Activated CD4-positive, alpha-beta memory T cell treated with anti-CD3 and anti-CD28 coated beads for 36 hours (primary cell): ENCODE measurements at regions not wholly inside any gene's neighbourhood (a gene's known extent, or its start where the extent isn't known, plus 50 kb on each side); places are given as distances from the start of the nearest gene placed in this dataset.

ENCODE experiments used
- CTCF ChIA-PET: fragments of 350-600 bp; sonication (Branson Sonifier 250); formaldehyde crosslinking; loops from one replicate; lab custom pipeline; 2021; ENCODE audit warnings: antibody characterized with exemption, inconsistent platforms; lab: Charles Lee
- POLR2A ChIA-PET: fragments of 350-600 bp; sonication (Branson Sonifier 250); formaldehyde crosslinking; loops from one replicate; lab custom pipeline; 2021; ENCODE audit warnings: antibody characterized with exemption; lab: Charles Lee
- DNase-seq: peaks from one replicate; pipeline ENCODE4 v3.0.0-alpha.2; 2020
- H3K27ac Mint-ChIP-seq: one replicate; pipeline ENCODE4 v1.8.0; 2021; ENCODE audit warnings: mixed read lengths
- H3K27me3 Mint-ChIP-seq: one replicate; pipeline ENCODE4 v1.8.0; 2021; ENCODE audit warnings: mixed read lengths
- H3K36me3 Mint-ChIP-seq: one replicate; pipeline ENCODE4 v1.8.0; 2021; ENCODE audit warnings: mixed read lengths
- H3K4me1 Mint-ChIP-seq: one replicate; pipeline ENCODE4 v1.8.0; 2021; ENCODE audit warnings: low read depth, mixed read lengths
- H3K4me3 Mint-ChIP-seq: one replicate; pipeline ENCODE4 v1.8.0; 2021; ENCODE audit warnings: mild to moderate bottlenecking, mixed read lengths
- H3K9me3 Mint-ChIP-seq: one replicate; pipeline ENCODE4 v1.8.0; 2021; ENCODE audit warnings: mixed read lengths
- intact Hi-C: fragments of 100-400 bp; cut with micrococcal nuclease; formaldehyde crosslinking; loops from one replicate; pipeline ENCODE4 v1.15.1; 2023

DNA sequence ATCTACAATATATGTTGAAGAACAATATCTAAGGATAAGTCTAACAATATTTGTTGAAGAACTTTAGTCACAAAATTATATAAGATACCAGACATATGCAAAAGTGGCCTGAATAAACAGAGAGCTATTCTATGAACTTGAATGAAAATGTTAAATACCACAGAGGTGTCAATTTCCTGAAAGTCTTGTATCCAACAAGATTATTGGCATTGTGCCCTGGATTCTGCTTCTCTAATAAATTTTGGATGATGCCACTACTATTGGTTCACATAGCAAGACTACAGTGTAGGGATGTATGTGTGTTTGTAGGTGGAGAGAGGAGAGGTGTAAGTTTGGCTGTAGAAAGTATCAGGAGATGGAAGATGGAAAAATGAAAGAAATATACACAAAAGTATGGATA lies 731.8 kb upstream of the RGMB start:
- H3K9me3 Mint-ChIP-seq: no peaks in the 10 kb centered on the region
- ChIA-PET CTCF (no interaction called here), POLR2A (no interaction called here)
- no peaks in the 10 kb centered on the region for H3K27me3 Mint-ChIP-seq
- no peak overlapping the region for H3K27ac Mint-ChIP-seq
- H3K4me3 Mint-ChIP-seq: no peak overlapping the region
- DNase-seq: no peak
- H3K36me3 Mint-ChIP-seq: no peaks in the 10 kb centered on the region
- intact Hi-C loops: no loop called here
- no peaks in the 10 kb centered on the region for H3K4me1 Mint-ChIP-seq

DNA sequence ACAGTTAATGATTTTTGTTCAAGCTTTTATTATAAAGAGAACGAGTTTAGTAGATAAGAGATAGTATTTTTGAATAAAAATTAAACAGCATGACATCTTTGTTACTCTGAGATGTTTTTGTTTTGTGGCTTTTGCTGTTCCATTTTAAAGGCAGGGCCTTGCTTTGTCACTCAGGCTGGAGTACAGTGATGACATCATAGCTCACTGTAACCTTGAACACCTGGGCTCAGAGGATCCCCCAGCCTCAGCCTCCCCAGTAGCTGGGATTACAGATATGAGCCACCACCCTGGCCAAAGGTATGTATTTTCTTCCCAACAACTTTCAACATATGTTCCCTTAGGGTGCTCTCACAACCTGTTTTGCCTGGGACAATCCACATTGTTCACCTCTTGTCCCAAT lies 730.9 kb upstream of the RGMB start:
- DNase-seq: no peak
- Mint-ChIP-seq H3K4me1 (no peaks in the 10 kb centered on the region), H3K9me3 (no peaks in the 10 kb centered on the region), H3K27me3 (no peaks in the 10 kb centered on the region), H3K27ac (no peak overlapping the region), H3K4me3 (no peak overlapping the region), H3K36me3 (no peaks in the 10 kb centered on the region)
- ChIA-PET POLR2A (no interaction called here), CTCF (no interaction called here)
- intact Hi-C loops: no loop called here

GRCh38 chr5:98042961-98043360 lies 730.5 kb upstream of the RGMB start:
- H3K27me3 Mint-ChIP-seq: no peaks in the 10 kb centered on the region
- POLR2A ChIA-PET: no interaction called here
- H3K36me3 Mint-ChIP-seq: no peaks in the 10 kb centered on the region
- intact Hi-C loops: no loop called here
- no peak overlapping the region for H3K4me3 Mint-ChIP-seq
- CTCF ChIA-PET: no interaction called here
- no peak for DNase-seq
- H3K27ac Mint-ChIP-seq: no peak overlapping the region
- no peaks in the 10 kb centered on the region for H3K9me3 Mint-ChIP-seq
- H3K4me1 Mint-ChIP-seq: no peaks in the 10 kb centered on the region

DNA sequence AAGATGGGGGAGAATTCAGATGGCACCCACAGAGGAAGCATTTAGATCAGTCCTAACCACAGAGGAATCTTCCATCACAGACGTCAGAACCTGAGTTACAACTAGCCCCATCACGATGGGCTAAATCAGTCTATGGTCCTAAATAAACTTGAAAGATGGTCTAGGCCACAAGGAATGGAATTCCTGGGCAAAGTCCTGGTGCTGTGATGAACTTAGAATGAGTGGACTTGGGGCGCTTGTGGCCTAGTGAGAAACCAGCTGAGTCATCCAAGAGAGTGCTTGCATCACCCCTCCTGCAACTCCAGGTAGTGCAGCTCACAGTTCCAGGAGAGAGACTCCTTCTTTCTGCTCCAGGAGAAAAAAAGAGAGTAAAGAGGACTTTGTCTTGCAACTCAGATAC lies 722.9 kb upstream of the RGMB start:
- no peak for DNase-seq
- CTCF ChIA-PET: no interaction called here
- H3K9me3 Mint-ChIP-seq: no peaks in the 10 kb centered on the region
- no peak overlapping the region for H3K27ac Mint-ChIP-seq
- POLR2A ChIA-PET: no interaction called here
- H3K27me3 Mint-ChIP-seq: no peaks in the 10 kb centered on the region
- H3K4me3 Mint-ChIP-seq: no peak overlapping the region
- H3K4me1 Mint-ChIP-seq: no peaks in the 10 kb centered on the region
- intact Hi-C loops: no loop called here
- H3K36me3 Mint-ChIP-seq: no peaks in the 10 kb centered on the region

- no peak overlapping the region for H3K4me3 Mint-ChIP-seq
- ChIA-PET POLR2A (no interaction called here), CTCF (no interaction called here)
- no peaks in the 10 kb centered on the region for H3K9me3 Mint-ChIP-seq
- intact Hi-C loops: no loop called here
- H3K4me1 Mint-ChIP-seq: no peaks in the 10 kb centered on the region
- H3K36me3 Mint-ChIP-seq: no peaks in the 10 kb centered on the region
- H3K27ac Mint-ChIP-seq: no peak overlapping the region
- no peaks in the 10 kb centered on the region for H3K27me3 Mint-ChIP-seq
- no peak for DNase-seq
Measured at GRCh38 chr5:98053170-98053569, 720.3 kb upstream of the RGMB start.

GRCh38 chr5:98060148-98060547 lies 713.3 kb upstream of the RGMB start:
- H3K36me3 Mint-ChIP-seq: no peaks in the 10 kb centered on the region
- DNase-seq: no peak
- H3K4me1 Mint-ChIP-seq: no peaks in the 10 kb centered on the region
- no peaks in the 10 kb centered on the region for H3K9me3 Mint-ChIP-seq
- H3K4me3 Mint-ChIP-seq: no peak overlapping the region
- intact Hi-C loops: no loop called here
- CTCF ChIA-PET: no interaction called here
- H3K27me3 Mint-ChIP-seq: no peaks in the 10 kb centered on the region
- no peak overlapping the region for H3K27ac Mint-ChIP-seq
- POLR2A ChIA-PET: no interaction called here

DNA sequence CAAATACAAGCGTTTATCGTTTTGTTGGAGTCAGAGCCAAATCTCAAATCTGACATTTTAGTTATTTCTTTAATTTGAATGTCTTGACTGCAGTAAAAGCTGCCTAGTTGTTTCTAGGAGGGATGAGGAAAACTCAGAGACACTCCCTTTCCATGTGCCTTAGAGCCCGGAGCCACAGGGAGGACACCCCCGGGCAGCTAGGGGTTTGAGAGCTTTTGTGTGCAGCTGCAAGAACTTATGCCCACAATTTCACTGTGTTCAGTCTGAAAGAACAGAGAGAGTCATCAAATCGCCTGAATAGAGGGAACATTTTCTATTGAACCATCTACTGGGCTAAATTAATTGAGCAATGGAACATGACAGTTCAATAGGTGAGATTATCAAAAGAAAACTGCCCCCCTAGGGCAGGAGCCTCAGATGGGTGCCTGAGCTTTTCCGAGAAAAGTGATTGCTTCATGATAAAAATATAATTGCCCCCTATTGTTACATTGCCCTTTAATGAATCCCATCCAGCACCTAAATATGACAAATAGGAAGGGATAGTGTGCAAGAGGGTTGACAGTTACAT lies 709.3 kb upstream of the RGMB start:
- H3K9me3 Mint-ChIP-seq: no peaks in the 10 kb centered on the region
- H3K4me3 Mint-ChIP-seq: no peak overlapping the region
- POLR2A ChIA-PET: no interaction called here

GRCh38 chr5:98065261-98065909 lies 708.1 kb upstream of the RGMB start:
- Mint-ChIP-seq H3K27ac (no peak overlapping the region), H3K4me3 (no peak overlapping the region), H3K4me1 (peaks cover 6% of the 10 kb centered on the region), H3K36me3 (no peaks in the 10 kb centered on the region), H3K9me3 (no peaks in the 10 kb centered on the region), H3K27me3 (peaks cover 4% of the 10 kb centered on the region)
- intact Hi-C loops: no loop called here
- no peak for DNase-seq
- CTCF ChIA-PET: no interaction called here
- POLR2A ChIA-PET: no interaction called here

More for the DNA sequence above, 709.3 kb upstream of the RGMB start:
- no peak for DNase-seq
- CTCF ChIA-PET: no interaction called here
- H3K27me3 Mint-ChIP-seq: peaks cover 4% of the 10 kb centered on the region
- no peaks in the 10 kb centered on the region for H3K36me3 Mint-ChIP-seq
- no peaks in the 10 kb centered on the region for H3K4me1 Mint-ChIP-seq
- intact Hi-C loops: no loop called here
- H3K27ac Mint-ChIP-seq: no peak overlapping the region

DNA sequence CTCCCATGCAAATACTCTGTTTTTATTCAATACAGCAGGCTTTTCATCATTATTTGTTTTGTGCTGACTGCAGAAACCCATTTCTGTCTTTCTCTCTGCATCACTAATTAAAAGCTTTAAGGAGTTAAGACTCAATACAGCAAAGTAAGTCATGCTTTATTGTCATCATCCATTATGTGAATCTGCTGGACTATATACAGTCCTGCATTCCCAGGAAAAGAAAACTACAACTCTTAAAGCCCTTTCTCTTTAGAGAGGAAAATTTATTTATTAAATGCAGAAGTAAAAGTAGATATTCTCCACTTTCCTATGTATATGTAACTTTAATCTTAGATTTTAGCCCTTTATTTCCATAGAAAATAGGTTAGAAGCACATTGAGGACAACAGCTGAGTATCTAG lies 706.6 kb upstream of the RGMB start:
- Mint-ChIP-seq H3K4me1 (peaks cover 11% of the 10 kb centered on the region), H3K4me3 (no peak overlapping the region), H3K27me3 (peaks cover 8% of the 10 kb centered on the region), H3K27ac (no peak overlapping the region), H3K36me3 (no peaks in the 10 kb centered on the region), H3K9me3 (no peaks in the 10 kb centered on the region)
- intact Hi-C loops: no loop called here
- ChIA-PET CTCF (no interaction called here), POLR2A (no interaction called here)
- no peak for DNase-seq

GRCh38 chr5:98069876-98070512 lies 703.5 kb upstream of the RGMB start:
- no peak overlapping the region for H3K27ac Mint-ChIP-seq
- ChIA-PET POLR2A (no interaction called here), CTCF (no interaction called here)
- peaks cover 8% of the 10 kb centered on the region for H3K27me3 Mint-ChIP-seq
- peaks cover 11% of the 10 kb centered on the region for H3K4me1 Mint-ChIP-seq
- H3K9me3 Mint-ChIP-seq: no peaks in the 10 kb centered on the region
- intact Hi-C loops: no loop called here
- H3K4me3 Mint-ChIP-seq: no peak overlapping the region
- DNase-seq: no peak
- H3K36me3 Mint-ChIP-seq: no peaks in the 10 kb centered on the region

DNA sequence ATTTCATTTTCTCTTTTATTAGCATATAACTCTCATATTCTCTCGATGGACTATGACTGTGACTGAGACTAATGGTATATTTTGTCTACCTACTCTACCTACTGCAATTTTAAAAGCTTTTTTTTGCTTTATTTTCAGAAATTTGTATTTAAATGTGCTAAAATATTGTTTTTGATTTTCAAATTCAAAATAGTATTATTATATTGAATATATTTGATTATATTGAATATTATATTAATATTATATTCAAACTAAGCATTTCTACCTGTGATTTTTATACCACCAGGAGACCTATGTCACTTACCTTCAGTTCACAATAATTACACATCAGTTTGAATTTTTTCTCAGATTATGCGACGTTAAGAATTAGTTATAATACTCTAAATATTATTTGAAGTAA lies 700.5 kb upstream of the RGMB start:
- Mint-ChIP-seq H3K36me3 (no peaks in the 10 kb centered on the region), H3K27ac (no peak overlapping the region), H3K27me3 (peaks cover 11% of the 10 kb centered on the region), H3K4me1 (peaks cover 11% of the 10 kb centered on the region), H3K4me3 (no peak overlapping the region), H3K9me3 (no peaks in the 10 kb centered on the region)
- no peak for DNase-seq
- ChIA-PET CTCF (no interaction called here), POLR2A (no interaction called here)
- intact Hi-C loops: no loop called here

- Mint-ChIP-seq H3K9me3 (no peaks in the 10 kb centered on the region), H3K4me1 (no peaks in the 10 kb centered on the region), H3K27me3 (peaks cover 4% of the 10 kb centered on the region), H3K27ac (no peak overlapping the region), H3K36me3 (no peaks in the 10 kb centered on the region), H3K4me3 (no peak overlapping the region)
- CTCF ChIA-PET: no interaction called here
- no peak for DNase-seq
- intact Hi-C loops: no loop called here
- POLR2A ChIA-PET: no interaction called here
Measured at GRCh38 chr5:98076501-98076900, 697.0 kb upstream of the RGMB start.

GRCh38 chr5:98085593-98085992 lies 687.9 kb upstream of the RGMB start:
- no peaks in the 10 kb centered on the region for H3K9me3 Mint-ChIP-seq
- H3K27me3 Mint-ChIP-seq: no peaks in the 10 kb centered on the region
- no peak for DNase-seq
- no peaks in the 10 kb centered on the region for H3K36me3 Mint-ChIP-seq
- no peak overlapping the region for H3K4me3 Mint-ChIP-seq
- H3K4me1 Mint-ChIP-seq: no peaks in the 10 kb centered on the region
- ChIA-PET POLR2A (no interaction called here), CTCF (no interaction called here)
- intact Hi-C loops: no loop called here
- no peak overlapping the region for H3K27ac Mint-ChIP-seq
